ENCODE measurements at regions not wholly inside any gene's neighbourhood (a gene's known extent, or its start where the extent isn't known, plus 50 kb on each side); places are given as distances from the start of the nearest gene placed in this dataset.

DNA sequence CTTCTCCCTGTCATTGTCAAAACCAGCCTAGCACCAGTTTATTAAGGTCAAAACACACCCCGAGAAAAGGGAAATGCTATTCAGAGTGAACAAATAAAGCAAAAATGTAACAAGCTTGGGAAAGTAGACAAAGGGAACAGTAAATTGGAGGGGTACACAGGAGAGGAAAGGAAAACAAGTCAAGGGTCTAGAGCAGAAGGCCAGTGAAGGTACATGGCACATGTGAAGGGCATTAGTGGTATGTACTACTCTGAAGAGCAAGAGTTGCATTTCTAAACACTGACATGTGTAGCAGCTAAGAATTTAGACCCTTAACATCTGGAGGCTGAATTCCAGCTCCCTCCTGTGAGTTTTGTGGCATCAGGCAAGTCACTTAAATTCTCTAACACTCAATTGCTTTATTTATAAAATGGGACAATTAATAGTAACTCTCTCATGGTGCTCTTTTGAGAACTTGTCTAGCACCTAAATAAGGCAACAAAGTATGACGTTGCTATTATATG is 244.3 kb upstream of the ADAMTS9 start:
- H3K4me3 Mint-ChIP-seq = no peak overlapping the region
- DNase-seq (ENCODE audit: low spot score) (no peak), ATAC-seq (no peak)
- H3K36me3 Mint-ChIP-seq = no peaks in the 10 kb centered on the region
- H3K27me3 Mint-ChIP-seq = no peaks in the 10 kb centered on the region
- peaks cover 21% of the 10 kb centered on the region for H3K9me3 Mint-ChIP-seq
- H3K4me1 Mint-ChIP-seq (ENCODE audit: low read depth in 2 of 2) = no peaks in the 10 kb centered on the region
- H3K27ac Mint-ChIP-seq = no peak overlapping the region

- H3K36me3 Mint-ChIP-seq = no peaks in the 10 kb centered on the region
- H3K9me3 Mint-ChIP-seq = peaks cover 21% of the 10 kb centered on the region
- H3K27me3 Mint-ChIP-seq = no peaks in the 10 kb centered on the region
These were observed 243.1 kb upstream of the ADAMTS9 start for GRCh38 chr3:64930891-64931290.

GRCh38 chr3:64928683-64929082 is 240.9 kb upstream of the ADAMTS9 start:
- ATAC-seq (no peak), DNase-seq (ENCODE audit: low spot score) (no peak)
- Mint-ChIP-seq H3K4me1 (ENCODE audit: low read depth in 2 of 2) (no peaks in the 10 kb centered on the region), H3K27ac (no peak overlapping the region), H3K4me3 (no peak overlapping the region), H3K9me3 (peaks cover 17% of the 10 kb centered on the region), H3K27me3 (no peaks in the 10 kb centered on the region), H3K36me3 (no peaks in the 10 kb centered on the region)

More at GRCh38 chr3:64930891-64931290, 243.1 kb upstream of the ADAMTS9 start:
- ATAC-seq (no peak), DNase-seq (ENCODE audit: low spot score) (no peak)
- Mint-ChIP-seq H3K4me3 (no peak overlapping the region), H3K4me1 (ENCODE audit: low read depth in 2 of 2) (no peaks in the 10 kb centered on the region), H3K27ac (no peak overlapping the region)

- peaks cover 16% of the 10 kb centered on the region for H3K9me3 Mint-ChIP-seq
- no peak overlapping the region for H3K4me3 Mint-ChIP-seq
- no peak for DNase-seq (ENCODE audit: low spot score)
- ATAC-seq = no peak
- H3K36me3 Mint-ChIP-seq = no peaks in the 10 kb centered on the region
- H3K27ac Mint-ChIP-seq = no peak overlapping the region
- no peaks in the 10 kb centered on the region for H3K4me1 Mint-ChIP-seq (ENCODE audit: low read depth in 2 of 2)
- no peaks in the 10 kb centered on the region for H3K27me3 Mint-ChIP-seq
These were observed 239.9 kb upstream of the ADAMTS9 start for GRCh38 chr3:64927689-64928088.

DNA sequence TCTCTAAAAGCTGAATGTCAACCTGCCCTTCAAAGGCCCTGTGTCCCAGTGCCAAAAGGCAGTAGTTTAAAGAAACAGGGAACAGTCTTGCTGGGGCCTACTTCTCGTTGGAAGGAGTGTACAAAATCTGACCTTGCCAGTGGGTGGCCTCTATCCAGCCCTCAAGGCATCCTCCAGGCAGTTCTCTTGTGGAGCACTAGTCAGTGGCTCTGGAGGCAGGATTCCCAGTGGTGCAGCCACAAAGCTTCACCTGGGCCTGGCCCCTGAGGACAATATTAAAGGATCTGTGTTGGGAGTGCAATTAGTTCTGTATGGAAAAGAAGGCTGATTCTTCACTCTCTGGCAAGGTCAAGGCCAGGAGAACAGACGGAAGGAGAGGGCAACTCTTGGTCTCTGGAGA is 237.8 kb upstream of the ADAMTS9 start:
- H3K4me3 Mint-ChIP-seq = no peak overlapping the region
- DNase-seq (ENCODE audit: low spot score) (no peak), ATAC-seq (no peak)
- peaks cover 9% of the 10 kb centered on the region for H3K9me3 Mint-ChIP-seq
- H3K36me3 Mint-ChIP-seq = no peaks in the 10 kb centered on the region
- no peaks in the 10 kb centered on the region for H3K4me1 Mint-ChIP-seq (ENCODE audit: low read depth in 2 of 2)
- no peaks in the 10 kb centered on the region for H3K27me3 Mint-ChIP-seq
- H3K27ac Mint-ChIP-seq = no peak overlapping the region

GRCh38 chr3:64924961-64925360 is 237.2 kb upstream of the ADAMTS9 start:
- H3K4me3 Mint-ChIP-seq = no peak overlapping the region
- ATAC-seq (no peak), DNase-seq (ENCODE audit: low spot score) (no peak)
- H3K4me1 Mint-ChIP-seq (ENCODE audit: low read depth in 2 of 2) = no peaks in the 10 kb centered on the region
- H3K27ac Mint-ChIP-seq = no peak overlapping the region
- H3K9me3 Mint-ChIP-seq = peaks cover 9% of the 10 kb centered on the region
- no peaks in the 10 kb centered on the region for H3K27me3 Mint-ChIP-seq
- H3K36me3 Mint-ChIP-seq = no peaks in the 10 kb centered on the region

DNA sequence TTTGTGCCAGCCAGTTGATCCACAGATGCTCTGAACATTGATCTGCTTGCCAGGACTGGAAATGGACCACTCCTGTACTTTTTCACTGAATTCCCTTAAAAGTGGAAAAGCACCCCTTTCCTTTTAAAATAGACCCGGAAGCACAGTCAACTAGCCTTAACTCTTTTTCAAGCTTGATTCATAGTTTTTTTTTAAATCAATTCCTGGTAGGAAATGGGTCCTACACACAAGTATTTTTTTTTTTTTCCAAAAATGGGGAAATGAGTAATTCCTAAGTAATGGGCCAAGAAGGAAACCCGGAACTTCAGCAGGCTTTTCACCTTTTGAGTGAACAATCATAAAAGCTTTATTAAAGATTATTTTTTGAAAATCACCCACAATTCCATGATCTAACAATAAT is 234.4 kb upstream of the ADAMTS9 start:
- no peak overlapping the region for H3K27ac Mint-ChIP-seq
- H3K36me3 Mint-ChIP-seq = no peaks in the 10 kb centered on the region
- DNase-seq (ENCODE audit: low spot score) (no peak), ATAC-seq (no peak)
- H3K4me1 Mint-ChIP-seq (ENCODE audit: low read depth in 2 of 2) = no peaks in the 10 kb centered on the region
- H3K27me3 Mint-ChIP-seq = no peaks in the 10 kb centered on the region
- H3K9me3 Mint-ChIP-seq = peaks cover 9% of the 10 kb centered on the region
- no peak overlapping the region for H3K4me3 Mint-ChIP-seq

- no peak for DNase-seq (ENCODE audit: low spot score)
- peaks cover 9% of the 10 kb centered on the region for H3K9me3 Mint-ChIP-seq
- no peaks in the 10 kb centered on the region for H3K36me3 Mint-ChIP-seq
These were observed 233.7 kb upstream of the ADAMTS9 start for GRCh38 chr3:64921281-64922065.

GRCh38 chr3:64919934-64920333 is 232.1 kb upstream of the ADAMTS9 start:
- ATAC-seq (no peak), DNase-seq (ENCODE audit: low spot score) (no peak)
- peaks cover 7% of the 10 kb centered on the region for H3K9me3 Mint-ChIP-seq
- no peaks in the 10 kb centered on the region for H3K27me3 Mint-ChIP-seq
- H3K27ac Mint-ChIP-seq = no peak overlapping the region
- H3K36me3 Mint-ChIP-seq = no peaks in the 10 kb centered on the region
- no peak overlapping the region for H3K4me3 Mint-ChIP-seq
- no peaks in the 10 kb centered on the region for H3K4me1 Mint-ChIP-seq (ENCODE audit: low read depth in 2 of 2)

More at GRCh38 chr3:64921281-64922065, 233.7 kb upstream of the ADAMTS9 start:
- H3K27me3 Mint-ChIP-seq = no peaks in the 10 kb centered on the region
- H3K4me1 Mint-ChIP-seq (ENCODE audit: low read depth in 2 of 2) = no peaks in the 10 kb centered on the region
- H3K4me3 Mint-ChIP-seq = no peak overlapping the region
- ATAC-seq = no peak
- no peak overlapping the region for H3K27ac Mint-ChIP-seq

GRCh38 chr3:64918989-64919388 is 231.2 kb upstream of the ADAMTS9 start:
- H3K9me3 Mint-ChIP-seq = peaks cover 10% of the 10 kb centered on the region

GRCh38 chr3:64917914-64918453 is 230.2 kb upstream of the ADAMTS9 start:
- Mint-ChIP-seq H3K4me3 (no peak overlapping the region), H3K9me3 (peaks cover 7% of the 10 kb centered on the region), H3K4me1 (ENCODE audit: low read depth in 2 of 2) (no peaks in the 10 kb centered on the region), H3K36me3 (no peaks in the 10 kb centered on the region), H3K27me3 (no peaks in the 10 kb centered on the region), H3K27ac (no peak overlapping the region)
- no peak for ATAC-seq
- DNase-seq (ENCODE audit: low spot score) = no peak

More at GRCh38 chr3:64918989-64919388, 231.2 kb upstream of the ADAMTS9 start:
- Mint-ChIP-seq H3K4me3 (no peak overlapping the region), H3K4me1 (ENCODE audit: low read depth in 2 of 2) (no peaks in the 10 kb centered on the region), H3K27ac (no peak overlapping the region), H3K27me3 (no peaks in the 10 kb centered on the region), H3K36me3 (no peaks in the 10 kb centered on the region)
- no peak for DNase-seq (ENCODE audit: low spot score)
- ATAC-seq = no peak

DNA sequence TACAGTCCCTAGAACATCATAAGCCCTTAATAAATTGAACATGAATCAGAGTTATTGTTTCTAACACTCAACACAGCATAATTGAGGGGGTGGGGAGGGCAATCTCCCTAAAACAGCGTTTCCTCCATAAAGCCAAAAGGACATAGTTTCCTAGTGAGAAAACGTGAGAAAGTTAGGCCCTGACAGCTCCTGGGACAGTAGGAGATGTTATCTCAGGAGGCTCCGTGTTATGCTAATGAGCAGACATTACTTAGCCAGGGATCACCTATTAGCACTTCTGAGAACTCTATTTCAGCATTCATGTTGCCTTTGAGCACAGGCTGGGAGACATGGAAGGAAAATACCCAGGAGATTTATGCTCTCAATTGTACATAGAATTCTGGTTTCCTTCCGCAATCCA is 229.1 kb upstream of the ADAMTS9 start:
- Mint-ChIP-seq H3K9me3 (peaks cover 9% of the 10 kb centered on the region), H3K4me1 (ENCODE audit: low read depth in 2 of 2) (no peaks in the 10 kb centered on the region)
- no peak for ATAC-seq

GRCh38 chr3:64916192-64916798 is 228.5 kb upstream of the ADAMTS9 start:
- H3K27me3 Mint-ChIP-seq = no peaks in the 10 kb centered on the region
- no peak overlapping the region for H3K4me3 Mint-ChIP-seq
- H3K27ac Mint-ChIP-seq = no peak overlapping the region

More for the DNA sequence above, 229.1 kb upstream of the ADAMTS9 start:
- H3K36me3 Mint-ChIP-seq = no peaks in the 10 kb centered on the region
- no peak overlapping the region for H3K4me3 Mint-ChIP-seq
- DNase-seq (ENCODE audit: low spot score) = no peak
- H3K27me3 Mint-ChIP-seq = no peaks in the 10 kb centered on the region
- H3K27ac Mint-ChIP-seq = no peak overlapping the region

GRCh38 chr3:64915778-64916177 is 228.0 kb upstream of the ADAMTS9 start:
- no peaks in the 10 kb centered on the region for H3K36me3 Mint-ChIP-seq
- H3K4me3 Mint-ChIP-seq = no peak overlapping the region
- H3K27ac Mint-ChIP-seq = no peak overlapping the region
- no peaks in the 10 kb centered on the region for H3K27me3 Mint-ChIP-seq
- DNase-seq (ENCODE audit: low spot score) (no peak), ATAC-seq (no peak)
- H3K9me3 Mint-ChIP-seq = peaks cover 12% of the 10 kb centered on the region
- H3K4me1 Mint-ChIP-seq (ENCODE audit: low read depth in 2 of 2) = no peaks in the 10 kb centered on the region

More at GRCh38 chr3:64916192-64916798, 228.5 kb upstream of the ADAMTS9 start:
- H3K36me3 Mint-ChIP-seq = no peaks in the 10 kb centered on the region
- peaks cover 9% of the 10 kb centered on the region for H3K9me3 Mint-ChIP-seq
- no peaks in the 10 kb centered on the region for H3K4me1 Mint-ChIP-seq (ENCODE audit: low read depth in 2 of 2)
- ATAC-seq = no peak
- DNase-seq (ENCODE audit: low spot score) = no peak

Measured in natural killer cell treated with Interleukin-12 subunit alpha and Interleukin-12 subunit beta and Interleukin-15 and Interleukin-18, amount 100 ng/mL, for 72 hours (primary cell).